ENCODE measurements at regions not wholly inside any gene's neighbourhood (a gene's known extent, or its start where the extent isn't known, plus 50 kb on each side); places are given as distances from the start of the nearest gene placed in this dataset.

GRCh38 chr15:94175420-94175819 lies 55.9 kb upstream of the MCTP2 start:
- TF ChIP-seq CTCF (conservative IDR thresholded peaks at IDR 0.05) (no peak), ZFX (IDR thresholded peaks at IDR 0.05) (no peak)

Data from C4-2B (cell line).